NCI-H748 (cell line): ENCODE measurements at regions not wholly inside any gene's neighbourhood (a gene's known extent, or its start where the extent isn't known, plus 50 kb on each side); places are given as distances from the start of the nearest gene placed in this dataset.
A peak's percentile ranks its signal among the peaks of the same experiment; 100 is the strongest.
"Not testable (repeated sequence)": the region's sequence is repeated elsewhere in the genome, so short reads cannot be mapped to it uniquely, and the experiment has no call there.

Source experiments
- DNase-seq: peaks from one replicate; lab custom pipeline; 2025; ENCODE audit not compliant: unreplicated experiment; lab: John Stamatoyannopoulos, UW

GRCh38 chr19:33866696-33867095, 70.0 kb downstream of the KCTD15 start:
- no peak for DNase-seq

- DNase-seq = no peak
These were observed 71.5 kb downstream of the KCTD15 start for GRCh38 chr19:33868076-33868735.

- DNase-seq = no peak
These were observed 72.2 kb downstream of the KCTD15 start for GRCh38 chr19:33868788-33869412.

GRCh38 chr19:33870298-33870932, 73.7 kb downstream of the KCTD15 start:
- not testable (repeated sequence) for DNase-seq

- no peak for DNase-seq
These were observed 74.9 kb downstream of the KCTD15 start for GRCh38 chr19:33871605-33872004.

GRCh38 chr19:33872445-33873320, 76.0 kb downstream of the KCTD15 start:
- no peak for DNase-seq

GRCh38 chr19:33875071-33875470, 78.4 kb downstream of the KCTD15 start:
- DNase-seq = no peak

- DNase-seq = no peak
These were observed 79.5 kb downstream of the KCTD15 start for GRCh38 chr19:33876192-33876591.

- DNase-seq = no peak
These were observed 81.4 kb downstream of the KCTD15 start for GRCh38 chr19:33878030-33878544.

GRCh38 chr19:33878910-33879810, 82.5 kb downstream of the KCTD15 start:
- DNase-seq = no peak

- no peak for DNase-seq
These were observed 83.3 kb downstream of the KCTD15 start for GRCh38 chr19:33879818-33880575.

- peak; percentile 57 for DNase-seq
These were observed 87.3 kb downstream of the KCTD15 start for GRCh38 chr19:33883859-33884519.

GRCh38 chr19:33885236-33885635, 88.6 kb downstream of the KCTD15 start:
- no peak for DNase-seq

- no peak for DNase-seq
These were observed 91.2 kb downstream of the KCTD15 start for GRCh38 chr19:33887891-33888290.

- DNase-seq = no peak
These were observed 92.0 kb downstream of the KCTD15 start for GRCh38 chr19:33888665-33889064.

- no peak for DNase-seq
These were observed 93.9 kb downstream of the KCTD15 start for GRCh38 chr19:33890569-33890968.

GRCh38 chr19:33891773-33892172, 95.1 kb downstream of the KCTD15 start:
- DNase-seq = no peak

GRCh38 chr19:33894787-33895186, 98.1 kb downstream of the KCTD15 start:
- no peak for DNase-seq

GRCh38 chr19:33895366-33895765, 98.7 kb downstream of the KCTD15 start:
- DNase-seq = no peak
